Neural cell (in vitro differentiated cells): ENCODE measurements at regions not wholly inside any gene's neighbourhood (a gene's known extent, or its start where the extent isn't known, plus 50 kb on each side); places are given as distances from the start of the nearest gene placed in this dataset.

Experiments
- EP300 ChIP-seq: fragments of 450-650 bp; conservative IDR thresholded peaks from 2 replicates; pipeline ENCODE4 v1.6.1; 2014; ENCODE audit warnings: antibody characterized with exemption, mild to moderate bottlenecking, moderate library complexity; ENCODE audit not compliant: poor library complexity, severe bottlenecking
- EZH2 ChIP-seq: fragments of 200-600, 300-800 bp; shearing (Covaris generic), sonication (generic); IDR thresholded peaks from 2 replicates; pipeline ENCODE4 v1.6.1; 2014; ENCODE audit warnings: antibody characterized with exemption, low read length, borderline replicate concordance, mild to moderate bottlenecking; ENCODE audit not compliant: insufficient read depth, poor library complexity, severe bottlenecking
- MXI1 ChIP-seq: fragments of 450-650 bp; conservative IDR thresholded peaks from 2 replicates; pipeline ENCODE4 v1.6.1; 2014; ENCODE audit warnings: antibody characterized with exemption, mild to moderate bottlenecking; ENCODE audit not compliant: poor library complexity, severe bottlenecking
- POLR2AphosphoS5 ChIP-seq: IDR thresholded peaks from 2 replicates; pipeline ENCODE4 v1.6.1; 2012
- RAD21 ChIP-seq: fragments of 450-650 bp; conservative IDR thresholded peaks from 2 replicates; pipeline ENCODE4 v1.6.1; 2014; ENCODE audit warnings: antibody characterized with exemption, mild to moderate bottlenecking, moderate library complexity
- SMC3 ChIP-seq: fragments of 450-650 bp; conservative IDR thresholded peaks from 2 replicates; pipeline ENCODE4 v1.6.1; 2014; ENCODE audit warnings: antibody characterized with exemption, mild to moderate bottlenecking, moderate library complexity; ENCODE audit not compliant: poor library complexity
- TF ChIP-seq, protein P1 (sequence below): fragments of 450-650 bp; IDR thresholded peaks from 2 replicates; pipeline ENCODE4 v1.5.1; 2014; ENCODE audit warnings: antibody characterized with exemption, mild to moderate bottlenecking, moderate library complexity; ENCODE audit not compliant: poor library complexity, severe bottlenecking
- TF ChIP-seq, protein P2 (sequence below): IDR thresholded peaks from 2 replicates; pipeline ENCODE4 v1.6.1; 2012; ENCODE audit warnings: borderline replicate concordance

DNA sequence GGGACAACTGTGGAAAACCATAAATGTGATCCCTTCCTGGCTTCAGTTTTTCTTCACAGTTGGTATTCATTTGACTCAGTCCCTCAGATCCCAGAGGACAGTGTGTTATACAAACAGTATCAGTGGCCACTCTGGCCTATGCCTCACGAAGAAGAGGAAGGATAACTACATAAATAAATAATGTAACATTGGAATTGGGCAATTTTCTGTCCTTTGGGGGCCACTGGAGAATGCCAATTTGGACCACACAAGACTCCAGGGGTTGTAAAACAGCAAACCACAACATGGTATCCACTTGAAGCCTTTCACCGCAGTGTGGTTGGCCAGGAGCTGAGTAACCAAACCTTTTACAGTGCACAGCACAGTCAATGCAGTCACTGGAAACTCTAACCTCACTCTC is 1077.0 kb downstream of the ROBO2 start:
- TF ChIP-seq, protein P1, sequence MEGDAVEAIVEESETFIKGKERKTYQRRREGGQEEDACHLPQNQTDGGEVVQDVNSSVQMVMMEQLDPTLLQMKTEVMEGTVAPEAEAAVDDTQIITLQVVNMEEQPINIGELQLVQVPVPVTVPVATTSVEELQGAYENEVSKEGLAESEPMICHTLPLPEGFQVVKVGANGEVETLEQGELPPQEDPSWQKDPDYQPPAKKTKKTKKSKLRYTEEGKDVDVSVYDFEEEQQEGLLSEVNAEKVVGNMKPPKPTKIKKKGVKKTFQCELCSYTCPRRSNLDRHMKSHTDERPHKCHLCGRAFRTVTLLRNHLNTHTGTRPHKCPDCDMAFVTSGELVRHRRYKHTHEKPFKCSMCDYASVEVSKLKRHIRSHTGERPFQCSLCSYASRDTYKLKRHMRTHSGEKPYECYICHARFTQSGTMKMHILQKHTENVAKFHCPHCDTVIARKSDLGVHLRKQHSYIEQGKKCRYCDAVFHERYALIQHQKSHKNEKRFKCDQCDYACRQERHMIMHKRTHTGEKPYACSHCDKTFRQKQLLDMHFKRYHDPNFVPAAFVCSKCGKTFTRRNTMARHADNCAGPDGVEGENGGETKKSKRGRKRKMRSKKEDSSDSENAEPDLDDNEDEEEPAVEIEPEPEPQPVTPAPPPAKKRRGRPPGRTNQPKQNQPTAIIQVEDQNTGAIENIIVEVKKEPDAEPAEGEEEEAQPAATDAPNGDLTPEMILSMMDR, result no peak
- TF ChIP-seq POLR2AphosphoS5 (no peak), RAD21 (no peak), EP300 (no peak), EZH2 (no peak), MXI1 (no peak), SMC3 (no peak)
- TF ChIP-seq, protein P2, sequence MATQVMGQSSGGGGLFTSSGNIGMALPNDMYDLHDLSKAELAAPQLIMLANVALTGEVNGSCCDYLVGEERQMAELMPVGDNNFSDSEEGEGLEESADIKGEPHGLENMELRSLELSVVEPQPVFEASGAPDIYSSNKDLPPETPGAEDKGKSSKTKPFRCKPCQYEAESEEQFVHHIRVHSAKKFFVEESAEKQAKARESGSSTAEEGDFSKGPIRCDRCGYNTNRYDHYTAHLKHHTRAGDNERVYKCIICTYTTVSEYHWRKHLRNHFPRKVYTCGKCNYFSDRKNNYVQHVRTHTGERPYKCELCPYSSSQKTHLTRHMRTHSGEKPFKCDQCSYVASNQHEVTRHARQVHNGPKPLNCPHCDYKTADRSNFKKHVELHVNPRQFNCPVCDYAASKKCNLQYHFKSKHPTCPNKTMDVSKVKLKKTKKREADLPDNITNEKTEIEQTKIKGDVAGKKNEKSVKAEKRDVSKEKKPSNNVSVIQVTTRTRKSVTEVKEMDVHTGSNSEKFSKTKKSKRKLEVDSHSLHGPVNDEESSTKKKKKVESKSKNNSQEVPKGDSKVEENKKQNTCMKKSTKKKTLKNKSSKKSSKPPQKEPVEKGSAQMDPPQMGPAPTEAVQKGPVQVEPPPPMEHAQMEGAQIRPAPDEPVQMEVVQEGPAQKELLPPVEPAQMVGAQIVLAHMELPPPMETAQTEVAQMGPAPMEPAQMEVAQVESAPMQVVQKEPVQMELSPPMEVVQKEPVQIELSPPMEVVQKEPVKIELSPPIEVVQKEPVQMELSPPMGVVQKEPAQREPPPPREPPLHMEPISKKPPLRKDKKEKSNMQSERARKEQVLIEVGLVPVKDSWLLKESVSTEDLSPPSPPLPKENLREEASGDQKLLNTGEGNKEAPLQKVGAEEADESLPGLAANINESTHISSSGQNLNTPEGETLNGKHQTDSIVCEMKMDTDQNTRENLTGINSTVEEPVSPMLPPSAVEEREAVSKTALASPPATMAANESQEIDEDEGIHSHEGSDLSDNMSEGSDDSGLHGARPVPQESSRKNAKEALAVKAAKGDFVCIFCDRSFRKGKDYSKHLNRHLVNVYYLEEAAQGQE, result no peak
